H1 (cell line): ENCODE measurements at regions not wholly inside any gene's neighbourhood (a gene's known extent, or its start where the extent isn't known, plus 50 kb on each side); places are given as distances from the start of the nearest gene placed in this dataset.

Source experiments
- CTCF ChIA-PET: fragments of 300-600 bp; sonication (Branson Sonifier 250); formaldehyde crosslinking; loops from one replicate; lab custom pipeline; 2021; ENCODE audit not compliant: partially characterized antibody; lab: Charles Lee
- POLR2A ChIA-PET: fragments of 300-600 bp; sonication (Branson Sonifier 250); formaldehyde crosslinking; loops from one replicate; lab custom pipeline; 2021; ENCODE audit warnings: inconsistent platforms; ENCODE audit not compliant: partially characterized antibody; lab: Charles Lee
- DNase-seq, 2 experiments: peaks; one replicate each; pipeline versions ENCODE4 v3.0.0 to v3.0.0-alpha.2; 2010 to 2022; ENCODE audit warnings: low spot score in 2 of 2, low read depth in 1 of 2, mixed read lengths in 1 of 2
- FAIRE-seq: peaks from 2 replicates; lab custom pipeline; 2011; peaks lifted over from hg19 to GRCh38; lab: Jason Lieb, UNC
- H2AFZ ChIP-seq: 2 replicates; pipeline ENCODE4 v1.8.1; 2012; ENCODE audit warnings: low read length, inconsistent platforms
- H2AK5ac ChIP-seq: 2 replicates; pipeline ENCODE4 v1.6.1; 2013; ENCODE audit warnings: low read depth, low read length
- H2BK120ac ChIP-seq: replicated peaks from 2 replicates; pipeline ENCODE3; 2013; ENCODE audit warnings: low read depth, low read length, inconsistent platforms
- H2BK12ac ChIP-seq: 2 replicates; pipeline ENCODE4 v1.6.1; 2013; ENCODE audit warnings: low read depth, low read length
- H2BK15ac ChIP-seq: 2 replicates; pipeline ENCODE4 v1.6.1; 2013; ENCODE audit warnings: low read length
- H2BK20ac ChIP-seq: 2 replicates; pipeline ENCODE4 v1.6.1; 2013; ENCODE audit warnings: low read length
- H2BK5ac ChIP-seq: 2 replicates; pipeline ENCODE4 v1.6.1; 2013; ENCODE audit warnings: low read depth, low read length
- H3K14ac ChIP-seq: 2 replicates; pipeline ENCODE4 v1.6.1; 2013; ENCODE audit warnings: inconsistent platforms; ENCODE audit not compliant: insufficient read length
- H3K18ac ChIP-seq: 2 replicates; pipeline ENCODE4 v1.6.1; 2013; ENCODE audit warnings: low read length; ENCODE audit errors: extremely low read depth
- H3K23ac ChIP-seq: 2 replicates; pipeline ENCODE4 v1.6.1; 2013; ENCODE audit warnings: inconsistent platforms; ENCODE audit not compliant: insufficient read length
- H3K23me2 ChIP-seq: 2 replicates; pipeline ENCODE4 v1.6.1; 2013; ENCODE audit warnings: low read depth, low read length
- H3K27ac ChIP-seq: 2 replicates; pipeline ENCODE4 v1.6.1; 2011; ENCODE audit warnings: low read depth, low read length, inconsistent platforms
- H3K27me3 ChIP-seq, 4 experiments: replicated peaks in 1 of 4; 1 replicate in 1 of 4; 2 replicates in 3 of 4; pipeline versions ENCODE4 v1.6.1 to v1.8.1; 2011 to 2013; ENCODE audit warnings: low read length in 3 of 4, mild to moderate bottlenecking in 3 of 4, inconsistent platforms in 2 of 4, mixed read lengths in 2 of 4, moderate library complexity in 1 of 4; ENCODE audit not compliant: control insufficient read depth in 3 of 4, insufficient read depth in 3 of 4; ENCODE audit errors: extremely low read depth in 1 of 4
- H3K36me3 ChIP-seq, 4 experiments: 2 replicates each; pipeline versions ENCODE4 v1.6.1 to v1.8.1; 2011 to 2013; ENCODE audit warnings: mild to moderate bottlenecking in 4 of 4, low read length in 3 of 4, moderate library complexity in 2 of 4, control low read depth in 1 of 4, inconsistent platforms in 1 of 4; ENCODE audit not compliant: insufficient read depth in 4 of 4, control insufficient read depth in 2 of 4
- H3K4ac ChIP-seq: replicated peaks from 2 replicates; pipeline ENCODE3; 2013; ENCODE audit warnings: low read length, low read depth, mixed read lengths, inconsistent platforms; ENCODE audit not compliant: insufficient read length
- H3K4me1 ChIP-seq, 4 experiments: replicated peaks in 1 of 4; 1 replicate in 1 of 4; 2 replicates in 3 of 4; pipeline versions ENCODE4 v1.6.1 to v1.8.1; 2011 to 2013; ENCODE audit warnings: low read length in 3 of 4, inconsistent platforms in 2 of 4, mixed read lengths in 1 of 4; ENCODE audit not compliant: insufficient read depth in 4 of 4, control insufficient read depth in 3 of 4
- H3K4me2 ChIP-seq, 2 experiments: 2 replicates each; pipeline versions ENCODE4 v1.6.1 to v1.8.1; 2011 to 2013; ENCODE audit warnings: low read depth in 2 of 2, low read length in 2 of 2, control low read depth in 1 of 2, inconsistent platforms in 1 of 2, mild to moderate bottlenecking in 1 of 2; ENCODE audit not compliant: insufficient read depth in 1 of 2
- H3K4me3 ChIP-seq, 4 experiments: fragments of 200-600, 300-600 bp in 1 of 4; sonication (generic), shearing (Covaris generic), sonication (Bioruptor Twin) in 1 of 4; 2 replicates each; pipeline versions ENCODE4 v1.5.1 to v1.8.1; 2011 to 2016; ENCODE audit warnings: low read length in 4 of 4, low read depth in 3 of 4, control low read depth in 2 of 4, inconsistent platforms in 2 of 4, mild to moderate bottlenecking in 2 of 4, mixed read lengths in 1 of 4, moderate library complexity in 1 of 4; ENCODE audit not compliant: insufficient read depth in 2 of 4; ENCODE audit errors: extremely low read depth in 1 of 4
- H3K56ac ChIP-seq: replicated peaks from 2 replicates; pipeline ENCODE3; 2013; ENCODE audit warnings: low read depth, mild to moderate bottlenecking, mixed read lengths, low read length, inconsistent platforms; ENCODE audit not compliant: insufficient read length
- H3K79me1 ChIP-seq: 2 replicates; pipeline ENCODE4 v1.6.1; 2013; ENCODE audit warnings: low read depth, low read length, control low read depth
- H3K79me2 ChIP-seq, 2 experiments: 2 replicates each; pipeline versions ENCODE4 v1.6.1 to v1.8.1; 2012 to 2013; ENCODE audit warnings: low read length in 2 of 2, mild to moderate bottlenecking in 2 of 2, inconsistent platforms in 1 of 2; ENCODE audit not compliant: insufficient read depth in 2 of 2, control insufficient read depth in 1 of 2
- H3K9ac ChIP-seq, 4 experiments: replicated peaks in 1 of 4; 1 replicate in 1 of 4; 2 replicates in 3 of 4; pipeline versions ENCODE4 v1.6.1 to v1.8.1; 2011 to 2013; ENCODE audit warnings: low read depth in 3 of 4, low read length in 3 of 4, control low read depth in 2 of 4, mild to moderate bottlenecking in 2 of 4, moderate library complexity in 2 of 4, inconsistent platforms in 1 of 4; ENCODE audit errors: extremely low read depth in 1 of 4
- H3K9me3 ChIP-seq, 2 experiments: 2 replicates each; pipeline versions ENCODE4 v1.6.1 to v1.8.1; 2012 to 2013; ENCODE audit warnings: mild to moderate bottlenecking in 2 of 2, moderate library complexity in 2 of 2, control low read depth in 1 of 2, inconsistent platforms in 1 of 2, low read depth in 1 of 2, low read length in 1 of 2, mixed read lengths in 1 of 2; ENCODE audit not compliant: insufficient read depth in 2 of 2
- H4K20me1 ChIP-seq, 2 experiments: replicated peaks in 1 of 2; 2 replicates each; pipeline versions ENCODE3 to v1.8.1; 2011 to 2013; ENCODE audit warnings: inconsistent platforms in 2 of 2, low read length in 2 of 2, mild to moderate bottlenecking in 1 of 2; ENCODE audit not compliant: insufficient read depth in 2 of 2, control insufficient read depth in 1 of 2
- H4K5ac ChIP-seq: 2 replicates; pipeline ENCODE4 v1.6.1; 2013; ENCODE audit warnings: low read length, low read depth, mixed read lengths, inconsistent platforms; ENCODE audit not compliant: insufficient read length
- H4K8ac ChIP-seq: 2 replicates; pipeline ENCODE4 v1.8.0; 2013; ENCODE audit warnings: mild to moderate bottlenecking, moderate library complexity, low read length, inconsistent platforms; ENCODE audit not compliant: insufficient read depth; ENCODE audit errors: extremely low read depth
- H4K91ac ChIP-seq: replicated peaks from 2 replicates; pipeline ENCODE3; 2013; ENCODE audit warnings: low read length, mixed read lengths, inconsistent platforms; ENCODE audit not compliant: insufficient read length
- BACH1 ChIP-seq: IDR thresholded peaks from 2 replicates; pipeline ENCODE4 v1.6.1; 2012; ENCODE audit warnings: low read length, improper control_type of control experiment
- EZH2 ChIP-seq: fragments of 200-600 bp; sonication (generic); IDR thresholded peaks from 2 replicates; pipeline ENCODE4 v1.7.1; 2012; ENCODE audit warnings: low read depth, mild to moderate bottlenecking, moderate library complexity, low read length, inconsistent platforms; ENCODE audit not compliant: severe bottlenecking
- KDM1A ChIP-seq: fragments of 200-600, 300-600 bp; sonication (generic); IDR thresholded peaks from 2 replicates; pipeline ENCODE4 v1.7.1; 2016; ENCODE audit warnings: mild to moderate bottlenecking, low read length, borderline replicate concordance
- POLR2AphosphoS5 ChIP-seq: IDR thresholded peaks from 2 replicates; pipeline ENCODE4 v1.6.1; 2011; ENCODE audit warnings: low read depth, low read length
- RXRA ChIP-seq: IDR thresholded peaks from 2 replicates; pipeline ENCODE4 v1.6.1; 2011; ENCODE audit warnings: low read depth, mild to moderate bottlenecking, low read length, moderate library complexity; ENCODE audit not compliant: insufficient read depth
- SAP30 ChIP-seq: fragments of 300-600 bp; sonication (generic); IDR thresholded peaks from 2 replicates; pipeline ENCODE4 v1.7.1; 2012; ENCODE audit warnings: low read length, moderate library complexity, mild to moderate bottlenecking, inconsistent platforms; ENCODE audit not compliant: insufficient read depth, insufficient replicate concordance
- TAF1 ChIP-seq: IDR thresholded peaks from 2 replicates; pipeline ENCODE4 v1.6.1; 2011; ENCODE audit warnings: mild to moderate bottlenecking, low read depth, low read length
- TEAD4 ChIP-seq: IDR thresholded peaks from 2 replicates; pipeline ENCODE4 v1.6.1; 2012; ENCODE audit warnings: low read depth, low read length, inconsistent platforms, mixed read lengths
- USF2 ChIP-seq: IDR thresholded peaks from 2 replicates; pipeline ENCODE4 v1.6.1; 2011; ENCODE audit warnings: low read length, improper control_type of control experiment
- WGBS, 2 experiments: shearing (Covaris generic) in 1 of 2; methylation state at CpG; one replicate each; pipeline versions ENCODE4 v1.1.6 to v1.1.7; 2013 to 2015; ENCODE audit warnings: low lambda C conversion rate in 2 of 2, mixed read lengths in 2 of 2, inconsistent platforms in 1 of 2, low coverage in 1 of 2, missing lambda C conversion rate in 1 of 2; ENCODE audit not compliant: insufficient replicate concordance in 2 of 2, insufficient coverage in 1 of 2, insufficient read length in 1 of 2; ENCODE audit errors: extremely low coverage in 1 of 2, missing lambda C conversion rate in 1 of 2; 5-methylcytosine and 5-hydroxymethylcytosine counted together

- H3K9me3 ChIP-seq: no peaks in the 10 kb centered on the region
- H2BK15ac ChIP-seq: no peak overlapping the region
- no peak overlapping the region for H3K4me3 ChIP-seq
- H3K79me1 ChIP-seq: no peaks in the 10 kb centered on the region
- H3K4ac ChIP-seq: no peak overlapping the region
- no peaks in the 10 kb centered on the region for H3K27me3 ChIP-seq
- TF ChIP-seq TAF1 (no peak), KDM1A (no peak), TEAD4 (no peak), EZH2 (no peak), USF2 (no peak), SAP30 (no peak), POLR2AphosphoS5 (no peak), BACH1 (no peak), RXRA (no peak)
- H3K79me2 ChIP-seq: no peaks in the 10 kb centered on the region
- no peak overlapping the region for H2AFZ ChIP-seq
- no peak overlapping the region for H2BK120ac ChIP-seq
- no peak overlapping the region for H3K56ac ChIP-seq
- WGBS, 2 experiments: 86% methylated on average over 1 of the region's 1 CpG; no CpG with 5 or more reads in 1 of the 2 experiments
- no peak overlapping the region for H3K27ac ChIP-seq
- H3K23ac ChIP-seq: no peak overlapping the region
- H4K8ac ChIP-seq: no peak overlapping the region
- ChIA-PET CTCF (interaction anchor here (1.4 kb wide), 1 partner anchor 9 kb away, joined by 3 read pairs; no protein-coding TSS in a partner anchor), POLR2A (no interaction called here)
- no peak overlapping the region for H2BK5ac ChIP-seq
- H2BK12ac ChIP-seq: no peak overlapping the region
- no peak overlapping the region for H3K18ac ChIP-seq
- no peaks in the 10 kb centered on the region for H3K36me3 ChIP-seq
- H3K9ac ChIP-seq: no peak overlapping the region
- H3K14ac ChIP-seq: no peak overlapping the region
- FAIRE-seq (no peak), DNase-seq (no peak)
- no peak overlapping the region for H2BK20ac ChIP-seq
- H4K20me1 ChIP-seq: no peaks in the 10 kb centered on the region
- H3K4me2 ChIP-seq: no peak overlapping the region
- no peak overlapping the region for H4K5ac ChIP-seq
- H4K91ac ChIP-seq: no peak overlapping the region
- H2AK5ac ChIP-seq: no peak overlapping the region
- no peaks in the 10 kb centered on the region for H3K4me1 ChIP-seq
- H3K23me2 ChIP-seq: no peaks in the 10 kb centered on the region
Measured at GRCh38 chrX:46354481-46354880, 190.7 kb downstream of the ZNF674 start.
